ENCODE measurements at regions not wholly inside any gene's neighbourhood (a gene's known extent, or its start where the extent isn't known, plus 50 kb on each side); places are given as distances from the start of the nearest gene placed in this dataset.

DNA sequence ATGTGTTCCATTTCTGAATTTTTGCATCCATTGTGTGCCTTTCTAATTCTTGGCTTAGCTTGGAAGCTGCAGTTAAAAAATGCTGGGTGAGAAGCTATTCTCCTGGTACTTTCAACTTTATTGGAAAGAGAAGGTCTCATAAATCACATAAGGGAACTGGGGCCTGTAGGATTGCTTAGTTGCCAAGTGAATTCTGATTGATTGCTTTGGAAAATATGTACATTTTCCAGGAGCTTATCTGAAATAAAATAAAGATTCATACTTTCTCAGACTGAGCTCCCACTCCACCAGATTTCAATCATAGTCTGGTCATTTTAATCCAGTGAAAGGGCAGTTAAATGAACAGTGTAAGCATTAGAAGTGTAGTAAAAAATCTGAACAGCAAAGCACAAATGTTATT, 50.0 kb upstream of the PRICKLE1 start:
- Histone ChIP-seq H3K27ac (ENCODE audit: low read length) (no peak overlapping the region), H3K36me3 (ENCODE audit: insufficient read depth, low read length) (no peaks in the 10 kb centered on the region), H3K9me3 (ENCODE audit: low read length) (no peaks in the 10 kb centered on the region), H3K79me2 (replicated peaks; ENCODE audit: insufficient read depth, low read length) (no peaks in the 10 kb centered on the region), H2AFZ (ENCODE audit: low read depth, low read length) (no peak overlapping the region), H3K9ac (ENCODE audit: low read length) (no peak overlapping the region), H3K4me2 (ENCODE audit: low read length) (no peak overlapping the region), H3K27me3 (ENCODE audit: insufficient read depth, low read depth, low read length) (no peaks in the 10 kb centered on the region), H3F3A (ENCODE audit: insufficient read depth, low read length, poor library complexity, severe bottlenecking) (no peaks in the 10 kb centered on the region), H4K20me1 (ENCODE audit: insufficient read depth) (no peaks in the 10 kb centered on the region), H3K4me3 (ENCODE audit: low read length) (no peak overlapping the region), H3K9me2 (ENCODE audit: insufficient read depth, low read length) (no peaks in the 10 kb centered on the region)
- no peak for TF ChIP-seq RAD21 (conservative IDR thresholded peaks at IDR 0.05)
- TF ChIP-seq SMC3 (conservative IDR thresholded peaks at IDR 0.05; ENCODE audit: poor library complexity): no peak
- TF ChIP-seq, protein P1, sequence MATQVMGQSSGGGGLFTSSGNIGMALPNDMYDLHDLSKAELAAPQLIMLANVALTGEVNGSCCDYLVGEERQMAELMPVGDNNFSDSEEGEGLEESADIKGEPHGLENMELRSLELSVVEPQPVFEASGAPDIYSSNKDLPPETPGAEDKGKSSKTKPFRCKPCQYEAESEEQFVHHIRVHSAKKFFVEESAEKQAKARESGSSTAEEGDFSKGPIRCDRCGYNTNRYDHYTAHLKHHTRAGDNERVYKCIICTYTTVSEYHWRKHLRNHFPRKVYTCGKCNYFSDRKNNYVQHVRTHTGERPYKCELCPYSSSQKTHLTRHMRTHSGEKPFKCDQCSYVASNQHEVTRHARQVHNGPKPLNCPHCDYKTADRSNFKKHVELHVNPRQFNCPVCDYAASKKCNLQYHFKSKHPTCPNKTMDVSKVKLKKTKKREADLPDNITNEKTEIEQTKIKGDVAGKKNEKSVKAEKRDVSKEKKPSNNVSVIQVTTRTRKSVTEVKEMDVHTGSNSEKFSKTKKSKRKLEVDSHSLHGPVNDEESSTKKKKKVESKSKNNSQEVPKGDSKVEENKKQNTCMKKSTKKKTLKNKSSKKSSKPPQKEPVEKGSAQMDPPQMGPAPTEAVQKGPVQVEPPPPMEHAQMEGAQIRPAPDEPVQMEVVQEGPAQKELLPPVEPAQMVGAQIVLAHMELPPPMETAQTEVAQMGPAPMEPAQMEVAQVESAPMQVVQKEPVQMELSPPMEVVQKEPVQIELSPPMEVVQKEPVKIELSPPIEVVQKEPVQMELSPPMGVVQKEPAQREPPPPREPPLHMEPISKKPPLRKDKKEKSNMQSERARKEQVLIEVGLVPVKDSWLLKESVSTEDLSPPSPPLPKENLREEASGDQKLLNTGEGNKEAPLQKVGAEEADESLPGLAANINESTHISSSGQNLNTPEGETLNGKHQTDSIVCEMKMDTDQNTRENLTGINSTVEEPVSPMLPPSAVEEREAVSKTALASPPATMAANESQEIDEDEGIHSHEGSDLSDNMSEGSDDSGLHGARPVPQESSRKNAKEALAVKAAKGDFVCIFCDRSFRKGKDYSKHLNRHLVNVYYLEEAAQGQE (IDR thresholded peaks at IDR 0.05; ENCODE audit: borderline replicate concordance): no peak
- TF ChIP-seq, protein P2, sequence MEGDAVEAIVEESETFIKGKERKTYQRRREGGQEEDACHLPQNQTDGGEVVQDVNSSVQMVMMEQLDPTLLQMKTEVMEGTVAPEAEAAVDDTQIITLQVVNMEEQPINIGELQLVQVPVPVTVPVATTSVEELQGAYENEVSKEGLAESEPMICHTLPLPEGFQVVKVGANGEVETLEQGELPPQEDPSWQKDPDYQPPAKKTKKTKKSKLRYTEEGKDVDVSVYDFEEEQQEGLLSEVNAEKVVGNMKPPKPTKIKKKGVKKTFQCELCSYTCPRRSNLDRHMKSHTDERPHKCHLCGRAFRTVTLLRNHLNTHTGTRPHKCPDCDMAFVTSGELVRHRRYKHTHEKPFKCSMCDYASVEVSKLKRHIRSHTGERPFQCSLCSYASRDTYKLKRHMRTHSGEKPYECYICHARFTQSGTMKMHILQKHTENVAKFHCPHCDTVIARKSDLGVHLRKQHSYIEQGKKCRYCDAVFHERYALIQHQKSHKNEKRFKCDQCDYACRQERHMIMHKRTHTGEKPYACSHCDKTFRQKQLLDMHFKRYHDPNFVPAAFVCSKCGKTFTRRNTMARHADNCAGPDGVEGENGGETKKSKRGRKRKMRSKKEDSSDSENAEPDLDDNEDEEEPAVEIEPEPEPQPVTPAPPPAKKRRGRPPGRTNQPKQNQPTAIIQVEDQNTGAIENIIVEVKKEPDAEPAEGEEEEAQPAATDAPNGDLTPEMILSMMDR (IDR thresholded peaks at IDR 0.05; ENCODE audit: poor library complexity, severe bottlenecking): no peak

Small RNA genes in the stretch of these regions (small RNA-seq; reads per million reads assigned to genes)
- 0 reads per million in 3 experiments for gene MRPS36P5
- gene RPS27P21: 0 reads per million in 3 experiments
